WTC11 (cell line): ENCODE measurements at regions not wholly inside any gene's neighbourhood (a gene's known extent, or its start where the extent isn't known, plus 50 kb on each side); places are given as distances from the start of the nearest gene placed in this dataset.

Source experiments
- ATAC-seq: fragments of 200-7000 bp; cut with Tn5 transposase; 2 replicates; pipeline ENCODE4 v1.10.0; 2021; ENCODE audit warnings: mild to moderate bottlenecking, moderate library complexity
- CTCF ChIA-PET: fragments of 300-600 bp; sonication (Branson Sonifier 250); formaldehyde crosslinking; loops from one replicate; lab custom pipeline; 2021; ENCODE audit warnings: antibody characterized with exemption; lab: Charles Lee
- POLR2A ChIA-PET: fragments of 350-600 bp; sonication (Branson Sonifier 250); formaldehyde crosslinking; loops from one replicate; lab custom pipeline; 2021; ENCODE audit warnings: antibody characterized with exemption; lab: Charles Lee
- DNase-seq: peaks from one replicate; pipeline ENCODE4 v3.0.0; 2021; ENCODE audit warnings: low spot score
- H3K27ac Mint-ChIP-seq: 2 replicates; pipeline ENCODE4 v1.8.0; 2021; ENCODE audit warnings: mixed read lengths
- H3K27me3 Mint-ChIP-seq: 2 replicates; pipeline ENCODE4 v1.8.0; 2021; ENCODE audit warnings: low read depth, mild to moderate bottlenecking, moderate library complexity, mixed read lengths
- H3K36me3 Mint-ChIP-seq: 2 replicates; pipeline ENCODE4 v1.8.0; 2021; ENCODE audit warnings: mixed read lengths
- H3K4me1 Mint-ChIP-seq: 2 replicates; pipeline ENCODE4 v1.8.0; 2022; ENCODE audit warnings: mixed read lengths
- H3K4me3 Mint-ChIP-seq: 2 replicates; pipeline ENCODE4 v1.8.0; 2021; ENCODE audit warnings: mild to moderate bottlenecking, moderate library complexity, mixed read lengths
- H3K9me3 Mint-ChIP-seq: 2 replicates; pipeline ENCODE4 v1.8.0; 2021; ENCODE audit warnings: mixed read lengths
- ATF3 ChIP-seq: sonication (generic); formaldehyde crosslinking; conservative IDR thresholded peaks from 2 replicates; pipeline ENCODE4 v1.8.1; 2022; ENCODE audit warnings: mild to moderate bottlenecking, missing genetic modification reagents
- CDX4 ChIP-seq: fragments of 250-450 bp; sonication (Bioruptor Pico); IDR thresholded peaks from 2 replicates; pipeline ENCODE4 v1.9.0; 2021; ENCODE audit warnings: moderate library complexity, mild to moderate bottlenecking, inconsistent platforms, borderline replicate concordance
- CREM ChIP-seq: sonication (generic); formaldehyde crosslinking; IDR thresholded peaks from 2 replicates; pipeline ENCODE4 v1.8.1; 2022; ENCODE audit warnings: mild to moderate bottlenecking, missing genetic modification reagents, moderate library complexity
- ELF4 ChIP-seq: sonication (generic); formaldehyde crosslinking; IDR thresholded peaks from 2 replicates; pipeline ENCODE4 v1.8.1; 2022; ENCODE audit warnings: low read depth, mild to moderate bottlenecking, moderate library complexity, missing genetic modification reagents
- ERG ChIP-seq: fragments of 250-450 bp; sonication (Bioruptor Pico); IDR thresholded peaks from 2 replicates; pipeline ENCODE4 v1.8.0; 2021; ENCODE audit warnings: mild to moderate bottlenecking
- ETV6 ChIP-seq: sonication (generic); formaldehyde crosslinking; IDR thresholded peaks from 2 replicates; pipeline ENCODE4 v1.8.1; 2022; ENCODE audit warnings: mild to moderate bottlenecking, missing genetic modification reagents
- FOXJ3 ChIP-seq: sonication (generic); formaldehyde crosslinking; IDR thresholded peaks from 2 replicates; pipeline ENCODE4 v1.9.0; 2021; ENCODE audit warnings: missing genetic modification reagents, mild to moderate bottlenecking, borderline replicate concordance
- GRHL2 ChIP-seq: fragments of 250-450 bp; sonication (Bioruptor Pico); IDR thresholded peaks from 2 replicates; pipeline ENCODE4 v1.8.0; 2022; ENCODE audit warnings: mild to moderate bottlenecking, moderate library complexity; ENCODE audit not compliant: insufficient replicate concordance, severe bottlenecking
- GTF2I ChIP-seq: fragments of 250-450 bp; sonication (Bioruptor Pico); conservative IDR thresholded peaks from 2 replicates; pipeline ENCODE4 v1.4.0; 2021; ENCODE audit warnings: mild to moderate bottlenecking
- HMGA2 ChIP-seq: fragments of 250-450 bp; sonication (Bioruptor Pico); IDR thresholded peaks from 2 replicates; pipeline ENCODE4 v1.4.0; 2021; ENCODE audit warnings: mild to moderate bottlenecking, moderate library complexity
- IRF2 ChIP-seq: sonication (generic); formaldehyde crosslinking; IDR thresholded peaks from 2 replicates; pipeline ENCODE4 v1.8.0; 2022; ENCODE audit warnings: low read depth, missing genetic modification reagents, borderline replicate concordance
- JAZF1 ChIP-seq: fragments of 250-450 bp; sonication (Bioruptor Pico); IDR thresholded peaks from 2 replicates; pipeline ENCODE4 v1.9.0; 2021; ENCODE audit warnings: moderate library complexity, mild to moderate bottlenecking, inconsistent platforms
- MXD4 ChIP-seq: fragments of 250-450 bp; sonication (Bioruptor Pico); IDR thresholded peaks from 2 replicates; pipeline ENCODE4 v1.8.0; 2021; ENCODE audit warnings: mild to moderate bottlenecking, moderate library complexity, borderline replicate concordance
- NFE2L1 ChIP-seq: sonication (generic); formaldehyde crosslinking; IDR thresholded peaks from 2 replicates; pipeline ENCODE4 v1.8.1; 2023; ENCODE audit warnings: missing genetic modification reagents
- NR2C2 ChIP-seq: sonication (generic); formaldehyde crosslinking; IDR thresholded peaks from 2 replicates; pipeline ENCODE4 v1.8.0; 2022; ENCODE audit warnings: mild to moderate bottlenecking, missing genetic modification reagents
- RORB ChIP-seq: fragments of 250-450 bp; sonication (Bioruptor Pico); IDR thresholded peaks from 2 replicates; pipeline ENCODE4 v1.9.0; 2021; ENCODE audit warnings: mild to moderate bottlenecking
- SOX15 ChIP-seq: fragments of 250-450 bp; sonication (Bioruptor Pico); IDR thresholded peaks from 2 replicates; pipeline ENCODE4 v1.9.0; 2021; ENCODE audit warnings: mild to moderate bottlenecking
- SP1 ChIP-seq: sonication (generic); formaldehyde crosslinking; conservative IDR thresholded peaks from 2 replicates; pipeline ENCODE4 v1.8.1; 2022; ENCODE audit warnings: missing genetic modification reagents
- TCF7 ChIP-seq: sonication (generic); formaldehyde crosslinking; IDR thresholded peaks from 2 replicates; pipeline ENCODE4 v1.8.0; 2022; ENCODE audit warnings: mild to moderate bottlenecking, low read depth, missing genetic modification reagents, moderate library complexity
- TEAD4 ChIP-seq: sonication (generic); formaldehyde crosslinking; IDR thresholded peaks from 2 replicates; pipeline ENCODE4 v1.8.0; 2022; ENCODE audit warnings: mild to moderate bottlenecking, missing genetic modification reagents
- USF1 ChIP-seq: sonication (generic); formaldehyde crosslinking; IDR thresholded peaks from 2 replicates; pipeline ENCODE4 v1.8.0; 2022; ENCODE audit warnings: mild to moderate bottlenecking, missing genetic modification reagents
- ZBTB21 ChIP-seq: sonication (generic); formaldehyde crosslinking; IDR thresholded peaks from 2 replicates; pipeline ENCODE4 v1.8.1; 2023; ENCODE audit warnings: mild to moderate bottlenecking, missing genetic modification reagents, borderline replicate concordance
- ZBTB43 ChIP-seq: sonication (generic); formaldehyde crosslinking; IDR thresholded peaks from 2 replicates; pipeline ENCODE4 v1.8.1; 2023; ENCODE audit warnings: mild to moderate bottlenecking, missing genetic modification reagents
- ZNF138 ChIP-seq: sonication (generic); formaldehyde crosslinking; conservative IDR thresholded peaks from 2 replicates; pipeline ENCODE4 v1.8.1; 2022; ENCODE audit warnings: mild to moderate bottlenecking, moderate library complexity, missing genetic modification reagents
- ZNF317 ChIP-seq: sonication (generic); formaldehyde crosslinking; IDR thresholded peaks from 2 replicates; pipeline ENCODE4 v1.8.1; 2023; ENCODE audit warnings: low read depth, mild to moderate bottlenecking, moderate library complexity, missing genetic modification reagents, borderline replicate concordance
- ZNF423 ChIP-seq: fragments of 250-450 bp; sonication (Bioruptor Pico); IDR thresholded peaks from 2 replicates; pipeline ENCODE4 v2.1.2; 2022; ENCODE audit warnings: mild to moderate bottlenecking, moderate library complexity

GRCh38 chr4:27463816-27464215, 603.2 kb downstream of the STIM2 start:
- no peaks in the 10 kb centered on the region for H3K27me3 Mint-ChIP-seq
- no peak overlapping the region; the same call in 1 of the 2 replicates for H3K27ac Mint-ChIP-seq
- H3K36me3 Mint-ChIP-seq: no peaks in the 10 kb centered on the region; the same call in 1 of the 2 replicates
- peaks cover 12% of the 10 kb centered on the region for H3K4me1 Mint-ChIP-seq
- no peak overlapping the region for H3K4me3 Mint-ChIP-seq
- ChIA-PET CTCF (no interaction called here), POLR2A (no interaction called here)
- peaks cover 16% of the 10 kb centered on the region for H3K9me3 Mint-ChIP-seq
- TF ChIP-seq JAZF1 (CRISPR knock-in tag): no peak
- no peak for TF ChIP-seq ETV6 (CRISPR knock-in tag)
- TF ChIP-seq GTF2I: no peak
- no peak for TF ChIP-seq CREM (CRISPR knock-in tag)
- no peak for TF ChIP-seq IRF2 (CRISPR knock-in tag)
- TF ChIP-seq HMGA2 (CRISPR knock-in tag): no peak
- no peak for TF ChIP-seq ATF3 (CRISPR knock-in tag)
- ATAC-seq: peak; percentile 39; the same call in 1 of the 2 replicates
- DNase-seq: no peak

GRCh38 chr4:27467351-27467750, 606.7 kb downstream of the STIM2 start:
- H3K36me3 Mint-ChIP-seq: no peaks in the 10 kb centered on the region
- peaks cover 8% of the 10 kb centered on the region; the same call in 1 of the 2 replicates for H3K9me3 Mint-ChIP-seq
- ChIA-PET POLR2A (interaction anchor here (0.6 kb wide), 1 partner anchor 13 kb away, joined by 4 read pairs; no protein-coding TSS in a partner anchor), CTCF (no interaction called here)
- peaks cover 12% of the 10 kb centered on the region for H3K4me1 Mint-ChIP-seq
- DNase-seq: no peak
- H3K27me3 Mint-ChIP-seq: no peaks in the 10 kb centered on the region
- no peak overlapping the region for H3K4me3 Mint-ChIP-seq
- TF ChIP-seq TEAD4 (CRISPR knock-in tag) (no peak), MXD4 (CRISPR knock-in tag) (no peak), SOX15 (CRISPR knock-in tag) (no peak), ZBTB21 (CRISPR knock-in tag) (no peak), TCF7 (no peak), CDX4 (CRISPR knock-in tag) (no peak), FOXJ3 (CRISPR knock-in tag) (no peak), HMGA2 (CRISPR knock-in tag) (no peak), SP1 (CRISPR knock-in tag) (no peak)
- TF ChIP-seq, all 79 proteins: peak for 0
- H3K27ac Mint-ChIP-seq: no peak overlapping the region
- ATAC-seq: no peak

- H3K36me3 Mint-ChIP-seq: no peaks in the 10 kb centered on the region
- CTCF ChIA-PET: no interaction called here
- peaks cover 4% of the 10 kb centered on the region for H3K4me1 Mint-ChIP-seq
- ATAC-seq (no peak), DNase-seq (no peak)
- no peak overlapping the region for H3K4me3 Mint-ChIP-seq
- no peak overlapping the region for H3K27ac Mint-ChIP-seq
- no peaks in the 10 kb centered on the region for H3K27me3 Mint-ChIP-seq
- H3K9me3 Mint-ChIP-seq: peaks cover 2% of the 10 kb centered on the region; the same call in 1 of the 2 replicates
- POLR2A ChIA-PET: no interaction called here
- no peak for TF ChIP-seq NFE2L1
- TF ChIP-seq ATF3 (CRISPR knock-in tag): no peak
- no peak for TF ChIP-seq SP1 (CRISPR knock-in tag)
- TF ChIP-seq GRHL2 (CRISPR knock-in tag): no peak
- TF ChIP-seq NR2C2 (CRISPR knock-in tag): no peak
- TF ChIP-seq CDX4 (CRISPR knock-in tag): no peak
- no peak for TF ChIP-seq ZBTB43 (CRISPR knock-in tag)
- TF ChIP-seq IRF2 (CRISPR knock-in tag): no peak
- TF ChIP-seq ZNF423 (CRISPR knock-in tag): no peak
- TF ChIP-seq TEAD4 (CRISPR knock-in tag): no peak
- TF ChIP-seq USF1 (CRISPR knock-in tag): no peak
- TF ChIP-seq ZNF138: no peak
- no peak for TF ChIP-seq ERG (CRISPR knock-in tag)
- TF ChIP-seq CREM (CRISPR knock-in tag): no peak
- no peak for TF ChIP-seq RORB (CRISPR knock-in tag)
- no peak for TF ChIP-seq ELF4
- no peak for TF ChIP-seq ZNF317 (CRISPR knock-in tag)
Measured at GRCh38 chr4:27472364-27472763, 611.7 kb downstream of the STIM2 start.
